NCI-H69 (cell line): ENCODE measurements at regions not wholly inside any gene's neighbourhood (a gene's known extent, or its start where the extent isn't known, plus 50 kb on each side); places are given as distances from the start of the nearest gene placed in this dataset.
"Not testable (repeated sequence)": the region's sequence is repeated elsewhere in the genome, so short reads cannot be mapped to it uniquely, and the experiment has no call there.

ENCODE experiments used
- DNase-seq: peaks from one replicate; lab custom pipeline; 2025; lab: John Stamatoyannopoulos, UW

- no peak for DNase-seq
These were observed 70.7 kb upstream of the SERPINE2 start for GRCh38 chr2:224109751-224110150.

GRCh38 chr2:224106794-224107193 lies 67.7 kb upstream of the SERPINE2 start:
- DNase-seq = no peak

GRCh38 chr2:224104668-224105386 lies 65.7 kb upstream of the SERPINE2 start:
- no peak for DNase-seq

- no peak for DNase-seq
These were observed 64.6 kb upstream of the SERPINE2 start for GRCh38 chr2:224103651-224104050.

- no peak for DNase-seq
These were observed 63.9 kb upstream of the SERPINE2 start for GRCh38 chr2:224102991-224103390.

GRCh38 chr2:224101820-224102630 lies 62.9 kb upstream of the SERPINE2 start:
- peak; percentile 4 for DNase-seq

- no peak for DNase-seq
These were observed 61.0 kb upstream of the SERPINE2 start for GRCh38 chr2:224099861-224100643.

GRCh38 chr2:224098481-224099230 lies 59.6 kb upstream of the SERPINE2 start:
- no peak for DNase-seq

- no peak for DNase-seq
These were observed 55.3 kb upstream of the SERPINE2 start for GRCh38 chr2:224094413-224094812.

- DNase-seq = not testable (repeated sequence)
These were observed 52.6 kb upstream of the SERPINE2 start for GRCh38 chr2:224091671-224092070.

GRCh38 chr2:224089606-224090005 lies 50.5 kb upstream of the SERPINE2 start:
- DNase-seq = not testable (repeated sequence)
